OCI-LY3 (cell line): ENCODE measurements at regions not wholly inside any gene's neighbourhood (a gene's known extent, or its start where the extent isn't known, plus 50 kb on each side); places are given as distances from the start of the nearest gene placed in this dataset.

Source experiments
- H2AFZ ChIP-seq: fragments of 200-600, 300-600 bp; shearing (Covaris generic); 2 replicates; pipeline ENCODE4 v1.6.0; 2014; ENCODE audit warnings: antibody characterized with exemption, low read depth, low read length
- H3K27ac ChIP-seq: fragments of 200-600, 300-600 bp; sonication (generic); 2 replicates; pipeline ENCODE4 v1.5.1; 2014; ENCODE audit warnings: mild to moderate bottlenecking, low read length, moderate library complexity, mixed read lengths
- H3K27me3 ChIP-seq: fragments of 200-600, 300-600 bp; sonication (generic); 2 replicates; pipeline ENCODE4 v1.6.1; 2014; ENCODE audit warnings: low read depth, low read length, mixed read lengths
- H3K36me3 ChIP-seq: fragments of 200-600, 300-600 bp; sonication (generic); replicated peaks from 2 replicates; pipeline ENCODE3; 2014; ENCODE audit warnings: low read depth, low read length, mixed read lengths
- H3K4me1 ChIP-seq: fragments of 300-600, 200-600 bp; sonication (generic); 2 replicates; pipeline ENCODE4 v1.6.1; 2014; ENCODE audit warnings: low read length, mixed read lengths
- H3K4me2 ChIP-seq: fragments of 200-600, 300-600 bp; sonication (generic); 2 replicates; pipeline ENCODE4 v1.6.1; 2014; ENCODE audit warnings: low read length, mixed read lengths
- H3K4me3 ChIP-seq: fragments of 300-600, 200-600 bp; sonication (generic); 2 replicates; pipeline ENCODE4 v1.5.1; 2014; ENCODE audit warnings: antibody characterized with exemption, mild to moderate bottlenecking, low read length, moderate library complexity
- H3K79me2 ChIP-seq: fragments of 300-600, 200-600 bp; shearing (Covaris generic); 2 replicates; pipeline ENCODE4 v1.6.1; 2014; ENCODE audit warnings: mild to moderate bottlenecking, low read length, mixed read lengths
- H3K9ac ChIP-seq: fragments of 300-600, 200-600 bp; shearing (Covaris generic); 2 replicates; pipeline ENCODE4 v1.6.0; 2014; ENCODE audit warnings: mild to moderate bottlenecking, low read length, moderate library complexity
- H3K9me3 ChIP-seq: fragments of 200-600, 300-600 bp; shearing (Covaris generic); 2 replicates; pipeline ENCODE4 v1.6.1; 2014; ENCODE audit warnings: low read length, mixed read lengths; ENCODE audit not compliant: insufficient read depth
- H4K20me1 ChIP-seq: fragments of 200-600, 300-600 bp; sonication (generic); 2 replicates; pipeline ENCODE4 v1.6.1; 2016; ENCODE audit warnings: low read length, mixed read lengths; ENCODE audit not compliant: insufficient read depth
- CTCF ChIP-seq: fragments of 200-600, 300-600 bp; sonication (generic); IDR thresholded peaks from 2 replicates; pipeline ENCODE4 v1.5.1; 2014; ENCODE audit warnings: antibody characterized with exemption, low read length, low read depth
- EZH2phosphoT487 ChIP-seq: fragments of 200-600 bp; shearing (Covaris generic); IDR thresholded peaks from 2 replicates; pipeline ENCODE4 v1.6.1; 2018; ENCODE audit warnings: antibody characterized with exemption, mixed run types, low read depth

GRCh38 chr3:189502256-189502655 lies 128.9 kb upstream of the TP63 start:
- no peaks in the 10 kb centered on the region for H3K9me3 ChIP-seq
- no peak overlapping the region for H3K27ac ChIP-seq
- no peak overlapping the region for H2AFZ ChIP-seq
- H3K4me2 ChIP-seq, result peak overlapping the region; percentile 12; the same call in 1 of the 2 replicates
- peaks cover 49% of the 10 kb centered on the region for H3K4me1 ChIP-seq
- H3K79me2 ChIP-seq, result no peaks in the 10 kb centered on the region
- H3K36me3 ChIP-seq, result no peaks in the 10 kb centered on the region
- no peak overlapping the region for H3K4me3 ChIP-seq
- H3K27me3 ChIP-seq, result no peaks in the 10 kb centered on the region
- H3K9ac ChIP-seq, result no peak overlapping the region
- no peaks in the 10 kb centered on the region for H4K20me1 ChIP-seq
- no peak for TF ChIP-seq CTCF
- no peak for TF ChIP-seq EZH2phosphoT487

- TF ChIP-seq EZH2phosphoT487 (no peak), CTCF (no peak)
- Histone ChIP-seq H3K4me3 (no peak overlapping the region), H3K79me2 (no peaks in the 10 kb centered on the region), H3K27ac (no peak overlapping the region), H3K9ac (no peak overlapping the region), H3K9me3 (no peaks in the 10 kb centered on the region), H4K20me1 (no peaks in the 10 kb centered on the region), H3K27me3 (no peaks in the 10 kb centered on the region), H3K4me1 (peaks cover 55% of the 10 kb centered on the region), H3K36me3 (no peaks in the 10 kb centered on the region), H3K4me2 (peak overlapping the region; percentile 21; the same call in 1 of the 2 replicates), H2AFZ (no peak overlapping the region)
Measured at GRCh38 chr3:189502676-189503257, 128.4 kb upstream of the TP63 start.

- peak overlapping the region; percentile 28 for H3K4me3 ChIP-seq
- peak overlapping the region; percentile 77 for H3K4me2 ChIP-seq
- H3K9me3 ChIP-seq, result no peaks in the 10 kb centered on the region
- no peaks in the 10 kb centered on the region for H3K27me3 ChIP-seq
- no peaks in the 10 kb centered on the region for H3K79me2 ChIP-seq
- H2AFZ ChIP-seq, result peak overlapping the region; percentile 7; the same call in 1 of the 2 replicates
- no peaks in the 10 kb centered on the region for H4K20me1 ChIP-seq
- H3K36me3 ChIP-seq, result no peaks in the 10 kb centered on the region
- TF ChIP-seq CTCF (no peak), EZH2phosphoT487 (no peak)
- peaks cover 82% of the 10 kb centered on the region for H3K4me1 ChIP-seq
- H3K27ac ChIP-seq, result peak overlapping the region; percentile 31
- H3K9ac ChIP-seq, result no peak overlapping the region
Measured at GRCh38 chr3:189507856-189508255, 123.3 kb upstream of the TP63 start.

GRCh38 chr3:189508784-189509501 lies 122.2 kb upstream of the TP63 start:
- Histone ChIP-seq H2AFZ (no peak overlapping the region), H3K9me3 (no peaks in the 10 kb centered on the region), H3K79me2 (no peaks in the 10 kb centered on the region), H4K20me1 (no peaks in the 10 kb centered on the region), H3K4me1 (peaks cover 80% of the 10 kb centered on the region), H3K9ac (no peak overlapping the region), H3K36me3 (no peaks in the 10 kb centered on the region), H3K4me3 (no peak overlapping the region), H3K27me3 (no peaks in the 10 kb centered on the region), H3K4me2 (peak overlapping the region; percentile 77), H3K27ac (no peak overlapping the region)
- no peak for TF ChIP-seq EZH2phosphoT487
- TF ChIP-seq CTCF, result no peak
